ENCODE measurements at regions not wholly inside any gene's neighbourhood (a gene's known extent, or its start where the extent isn't known, plus 50 kb on each side); places are given as distances from the start of the nearest gene placed in this dataset.
"Not testable (repeated sequence)": the region's sequence is repeated elsewhere in the genome, so short reads cannot be mapped to it uniquely, and the experiment has no call there.

DNA sequence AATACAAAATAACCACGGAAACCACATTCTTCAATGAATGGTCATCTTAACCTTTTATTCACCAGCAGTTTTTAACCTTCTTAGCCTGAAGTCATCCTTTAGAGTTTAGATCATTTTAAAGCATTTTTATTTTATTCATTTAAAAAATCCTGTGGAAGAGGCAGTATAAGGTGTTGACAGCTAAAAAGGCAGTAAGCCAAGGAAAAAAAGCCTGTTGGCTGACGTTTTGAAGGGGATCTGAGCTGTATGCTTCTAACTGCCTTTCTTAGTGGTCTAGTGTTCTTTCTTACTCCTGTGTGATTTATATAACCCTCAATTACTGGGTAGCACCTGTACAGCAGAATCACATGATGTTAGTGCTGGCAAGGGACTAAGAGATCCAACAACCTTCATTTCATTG, 438.3 kb upstream of the SEL1L start:
- DNase-seq: no peak

GRCh38 chr14:81972601-81973000, 438.9 kb upstream of the SEL1L start:
- DNase-seq: no peak

GRCh38 chr14:81974543-81974942, 440.9 kb upstream of the SEL1L start:
- DNase-seq: no peak

DNA sequence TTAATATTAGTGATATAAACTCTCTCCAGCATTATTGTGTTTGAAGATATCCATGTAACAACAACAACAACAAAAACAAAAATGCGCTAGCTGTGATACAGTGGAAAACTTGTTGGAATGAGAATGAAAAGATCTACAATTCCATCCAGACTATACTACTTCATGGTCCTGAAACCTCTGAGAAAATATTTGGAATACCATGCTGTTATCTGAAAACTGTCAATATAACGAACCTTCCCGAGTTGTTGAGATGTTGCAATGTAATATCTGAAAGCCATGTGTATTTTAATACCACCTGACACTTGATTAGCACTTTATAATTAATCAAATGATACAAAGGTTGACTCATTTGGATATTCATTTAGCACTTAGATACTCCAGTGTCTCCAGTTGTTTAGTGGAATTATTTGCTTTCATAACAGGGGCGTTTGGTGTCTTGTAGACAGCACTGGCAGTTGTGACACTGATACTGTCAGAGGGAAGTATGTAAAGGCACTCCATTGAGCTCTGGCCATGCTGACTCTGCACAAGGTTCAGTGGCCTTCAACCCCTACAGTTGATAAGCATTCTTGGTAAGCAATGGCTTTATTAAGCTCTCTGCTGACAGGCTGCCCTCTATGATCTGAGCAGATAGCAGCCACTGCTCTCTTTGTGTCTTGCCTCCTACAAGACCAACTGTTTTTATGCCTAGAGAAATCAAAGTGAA, 447.1 kb upstream of the SEL1L start:
- no peak for DNase-seq

DNA sequence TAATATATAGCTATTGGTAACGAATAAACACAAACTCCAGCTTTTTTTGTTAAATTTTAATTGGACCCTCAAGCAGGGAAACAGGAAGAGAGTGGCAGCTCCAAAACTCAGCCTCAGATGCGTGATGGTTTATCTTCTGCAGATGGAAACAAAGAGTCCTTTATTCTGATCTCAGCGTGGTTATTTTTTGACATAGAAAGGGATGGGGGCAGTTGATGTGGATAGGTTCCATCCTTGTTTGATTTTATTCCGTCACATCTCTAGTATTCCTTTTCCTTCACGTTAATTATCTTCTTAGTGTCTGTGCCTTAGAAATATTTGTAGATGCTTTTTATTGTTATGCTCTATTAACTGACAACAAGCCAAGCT, 447.6 kb upstream of the SEL1L start:
- DNase-seq: no peak

GRCh38 chr14:81982046-81982445, 448.4 kb upstream of the SEL1L start:
- DNase-seq: no peak

- no peak for DNase-seq
These were observed 452.4 kb upstream of the SEL1L start for GRCh38 chr14:81986005-81986404.

DNA sequence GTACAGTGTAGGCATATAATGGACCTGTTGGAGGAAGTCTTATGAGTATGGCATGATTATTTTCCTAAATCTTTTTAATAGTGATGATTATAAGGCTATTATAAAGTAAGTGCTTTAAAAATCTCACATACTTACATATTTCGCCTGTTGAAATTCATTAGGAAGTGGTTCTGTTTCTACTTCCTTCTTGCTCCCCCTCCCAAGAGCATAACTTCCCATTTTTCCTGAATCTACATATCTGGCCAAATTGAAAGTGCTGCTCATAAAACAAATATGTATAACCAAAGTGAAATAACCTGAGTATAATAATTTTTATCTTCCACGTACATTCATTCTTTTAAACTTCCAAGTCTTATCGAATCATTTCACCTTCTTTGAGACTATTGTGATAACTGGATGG, 455.6 kb upstream of the SEL1L start:
- peak; percentile 19 to 61 (median 50) for DNase-seq

- peak; percentile 58 to 77 (median 62) for DNase-seq
These were observed 456.7 kb upstream of the SEL1L start for GRCh38 chr14:81990312-81990761.

DNA sequence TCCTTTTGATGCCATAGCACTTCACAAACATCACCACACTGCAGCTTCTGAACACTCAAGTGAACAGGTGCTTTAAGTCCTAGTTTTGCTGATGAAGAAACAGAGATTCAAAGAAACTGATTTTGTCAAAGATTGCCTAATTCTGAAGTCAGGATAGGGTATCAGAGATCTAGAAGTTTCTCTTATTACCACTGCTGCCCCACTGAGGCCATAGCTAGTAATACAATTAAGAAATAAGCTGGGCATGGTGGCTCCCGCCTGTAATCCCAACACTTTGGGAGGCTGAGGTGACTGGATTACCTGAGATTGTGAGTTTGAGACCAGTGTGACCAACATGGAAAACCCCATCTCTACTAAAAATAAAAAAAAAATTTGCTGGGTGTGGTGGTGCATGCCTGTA, 458.3 kb upstream of the SEL1L start:
- peak in 2 of 3 donors; percentile 17 to 36 for DNase-seq

GRCh38 chr14:81993432-81993831, 459.8 kb upstream of the SEL1L start:
- DNase-seq: no peak

- DNase-seq: no peak
These were observed 469.8 kb upstream of the SEL1L start for GRCh38 chr14:82003426-82003825.

GRCh38 chr14:82009076-82009475, 475.4 kb upstream of the SEL1L start:
- peak in 2 of 3 donors; percentile 3 to 4 for DNase-seq

GRCh38 chr14:82009993-82010392, 476.3 kb upstream of the SEL1L start:
- DNase-seq: no peak

DNA sequence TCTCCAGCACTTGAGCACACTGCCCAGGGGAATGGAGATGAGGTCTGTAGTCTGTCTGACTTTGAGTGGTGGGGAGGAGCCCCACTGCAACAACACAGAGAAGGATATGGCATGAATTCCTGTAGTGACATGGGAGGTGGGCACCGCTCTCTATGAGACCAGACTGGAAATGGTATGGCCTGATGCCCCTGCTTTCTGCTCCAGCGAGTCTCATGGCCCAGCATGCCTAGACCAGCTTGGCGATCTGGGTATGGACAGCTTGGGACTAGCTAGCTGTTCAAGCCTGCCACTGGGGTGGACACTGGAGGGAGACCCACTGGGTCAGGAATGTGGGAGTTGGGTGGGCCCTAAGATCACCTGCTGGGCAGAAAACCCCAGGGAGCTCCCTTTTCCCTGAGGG, 477.8 kb upstream of the SEL1L start:
- DNase-seq: no peak

DNA sequence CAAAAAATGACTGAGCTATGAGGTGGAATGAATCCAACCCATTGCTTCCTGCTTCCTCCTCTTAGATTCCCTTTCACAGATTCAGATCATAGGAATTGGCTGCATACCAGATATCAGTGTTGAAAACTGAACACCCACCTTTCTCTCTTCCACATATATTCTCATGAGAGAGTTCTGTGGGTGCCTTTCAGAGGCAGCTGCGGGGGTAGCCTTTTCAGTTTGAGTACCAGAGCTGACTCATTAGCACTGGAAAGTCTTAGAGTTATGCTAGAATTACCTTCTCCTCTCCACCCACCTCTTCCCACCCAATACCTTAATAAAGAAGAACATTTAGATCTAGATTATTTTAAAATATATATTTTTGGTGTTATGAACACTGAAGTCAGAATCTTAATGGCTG, 495.4 kb upstream of the SEL1L start:
- DNase-seq: no peak

DNA sequence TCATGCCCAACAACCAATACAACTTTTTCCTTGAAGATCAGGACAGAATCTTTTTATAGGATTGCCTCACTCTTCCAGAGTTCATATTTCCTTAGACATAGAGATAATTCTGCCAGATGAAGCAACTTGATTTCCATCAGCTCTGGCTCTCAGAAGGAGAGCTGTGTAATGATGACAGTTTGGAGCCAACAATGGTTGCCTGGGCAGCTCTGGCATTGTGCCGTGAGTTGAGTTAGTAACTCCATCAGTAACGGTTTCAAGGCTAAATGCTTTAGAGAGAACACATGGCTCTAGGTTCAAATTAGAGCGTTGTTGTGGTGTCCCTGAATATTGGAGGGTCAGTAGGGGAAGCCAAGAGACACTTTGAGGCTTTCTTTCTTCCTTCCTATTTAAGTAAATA, 501.7 kb upstream of the SEL1L start:
- DNase-seq: no peak

DNA sequence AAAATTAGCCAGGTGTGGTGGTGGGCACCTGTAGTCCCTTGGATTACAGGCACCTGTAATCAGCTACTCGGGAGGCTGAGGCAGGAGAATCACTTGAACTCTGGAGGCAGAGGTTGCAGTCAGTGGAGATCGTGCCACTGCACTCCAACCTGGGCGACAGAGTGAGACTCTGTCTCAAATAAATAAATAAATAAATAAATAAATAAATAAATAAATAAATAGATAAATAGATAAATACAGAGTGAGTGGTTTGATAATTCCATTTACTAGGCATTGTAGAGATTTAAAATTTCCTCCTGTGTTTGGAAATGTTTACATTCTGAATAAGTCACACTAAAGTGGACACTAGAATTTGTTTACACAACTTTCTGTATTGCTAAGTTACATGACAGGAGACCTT, 504.4 kb upstream of the SEL1L start:
- not testable (repeated sequence) for DNase-seq

GRCh38 chr14:82045339-82045738, 511.7 kb upstream of the SEL1L start:
- DNase-seq: no peak

DNA sequence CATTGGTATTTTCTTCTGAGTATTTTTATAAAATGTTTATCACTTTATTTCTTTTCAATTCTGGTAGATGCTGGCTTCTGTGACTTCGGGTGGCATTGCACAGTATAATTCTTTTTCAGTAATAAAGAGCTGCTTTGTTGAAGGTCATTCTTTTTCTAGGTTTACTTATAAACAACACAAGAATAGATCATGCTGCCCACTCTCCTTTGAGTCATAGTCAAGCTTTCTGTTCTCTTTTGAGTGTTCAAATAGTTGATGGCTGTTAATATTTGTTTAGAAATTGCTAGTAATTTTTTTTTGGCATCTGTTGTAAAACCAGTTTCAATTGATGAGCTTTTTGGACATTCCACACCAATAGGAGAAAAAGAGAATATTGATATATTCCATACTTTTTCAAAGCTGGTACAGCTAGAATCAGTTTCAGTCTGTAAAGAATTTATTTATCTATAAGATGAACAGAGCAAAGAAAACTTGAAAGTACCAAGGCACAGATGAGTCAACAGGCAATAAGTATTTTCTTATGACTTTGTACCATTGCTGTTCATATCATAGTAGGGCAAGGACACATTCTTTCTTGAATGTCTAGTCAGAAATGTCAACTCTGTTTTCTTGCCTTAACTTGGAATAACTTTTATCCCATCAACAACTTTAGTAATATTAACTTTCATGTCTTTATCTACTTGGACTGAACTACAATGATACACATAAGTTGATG, 513.0 kb upstream of the SEL1L start:
- DNase-seq: no peak

DNA sequence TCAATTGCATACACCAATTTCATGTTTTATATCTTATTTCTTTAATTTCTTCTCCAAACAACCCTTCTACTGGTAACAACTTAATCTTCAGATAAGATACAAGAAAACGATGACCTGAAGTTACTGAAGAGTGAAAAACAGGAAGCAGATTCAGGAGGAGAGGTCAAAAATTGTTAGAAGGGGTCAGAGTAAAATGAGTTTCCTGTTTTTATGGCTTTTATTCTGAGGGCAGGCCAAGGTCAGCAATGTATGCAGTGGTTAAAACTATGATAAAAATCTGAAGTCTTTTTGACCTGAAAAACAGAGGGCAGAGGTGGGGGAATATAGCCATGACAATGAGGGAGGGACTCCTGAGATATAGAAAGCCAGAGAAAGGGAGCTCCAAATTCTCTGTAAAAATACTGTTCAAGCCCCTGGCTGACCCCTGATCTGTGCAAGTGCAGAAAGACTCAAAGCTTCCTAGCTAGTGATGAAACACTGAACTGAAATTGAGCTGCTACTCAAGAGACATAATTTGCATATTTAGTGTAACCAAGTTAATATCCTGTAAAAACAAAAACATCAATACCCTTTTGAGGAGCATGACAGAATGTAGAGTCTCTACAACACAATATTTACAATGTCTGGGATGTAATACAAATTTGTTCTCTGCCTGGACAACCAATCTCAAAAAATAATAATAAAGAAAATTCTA, 514.3 kb upstream of the SEL1L start:
- no peak for DNase-seq

DNA sequence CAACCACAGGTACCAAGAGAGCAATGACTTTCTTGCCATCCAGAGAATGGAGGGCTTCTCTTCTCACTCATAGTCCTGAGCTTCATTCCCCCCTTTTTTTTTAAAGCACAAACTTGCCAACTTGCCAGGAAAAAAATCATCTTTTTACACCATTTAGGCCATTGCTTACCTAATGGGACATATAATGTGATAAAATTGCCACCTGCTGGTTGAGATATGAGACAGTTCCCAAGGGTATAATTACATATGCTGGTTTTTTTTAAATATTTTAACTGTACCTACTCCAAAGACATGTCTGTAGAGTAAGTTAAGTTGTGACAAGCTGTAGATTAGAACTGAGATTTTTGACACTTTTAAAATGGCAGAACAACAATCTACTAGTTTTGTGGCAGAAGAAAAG, 519.1 kb upstream of the SEL1L start:
- DNase-seq: no peak

DNA sequence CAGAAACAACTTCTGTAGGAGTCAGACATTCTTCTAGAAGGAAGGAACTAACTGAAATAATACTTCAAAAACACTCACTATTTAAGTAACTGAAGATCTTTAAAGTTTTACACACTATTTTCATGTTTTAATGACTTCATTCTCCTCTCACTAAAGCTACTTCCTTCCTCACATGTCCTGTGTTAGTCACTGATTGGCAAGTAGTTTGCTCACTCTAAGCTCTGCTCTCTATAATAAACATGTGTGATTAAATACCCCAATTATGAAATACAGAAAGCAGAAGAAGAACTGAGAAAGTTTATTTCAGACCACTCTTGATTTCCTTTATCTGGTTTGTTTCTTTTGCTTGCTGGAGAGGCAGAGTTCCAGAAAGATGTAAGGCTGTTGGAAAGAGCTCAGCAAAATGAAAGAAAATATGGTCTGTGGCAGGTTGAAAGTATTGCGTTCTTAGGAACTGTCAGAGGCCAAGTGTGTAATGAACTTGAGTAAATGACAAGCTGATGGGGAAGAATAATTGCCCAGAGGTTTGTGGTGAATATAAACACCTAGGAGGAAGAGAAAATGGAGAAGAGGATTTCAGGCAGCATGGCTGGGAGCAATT, 522.0 kb upstream of the SEL1L start:
- DNase-seq: peak in 2 of 3 donors; percentile 34 to 37

GRCh38 chr14:82060219-82060618, 526.6 kb upstream of the SEL1L start:
- DNase-seq: no peak

Data from suppressor macrophage treated with lipopolysaccharide for 1 hour (primary cell).